ENCODE measurements at regions not wholly inside any gene's neighbourhood (a gene's known extent, or its start where the extent isn't known, plus 50 kb on each side); places are given as distances from the start of the nearest gene placed in this dataset.

GRCh38 chrX:85444613-85445012 is 65.1 kb upstream of the POF1B start:
- Histone ChIP-seq H3K79me2 (ENCODE audit: insufficient read depth, low read length) (no peaks in the 10 kb centered on the region), H3K27me3 (ENCODE audit: control insufficient read depth in 2 of 2, insufficient read depth in 2 of 2, low read length in 2 of 2) (no peaks in the 10 kb centered on the region), H3K36me3 (replicated peaks in 1 of 2; ENCODE audit: control insufficient read depth in 1 of 2, insufficient read depth in 2 of 2, low read length in 2 of 2) (no peaks in the 10 kb centered on the region), H2AFZ (ENCODE audit: insufficient read depth, low read depth, low read length, poor library complexity, severe bottlenecking) (no peak overlapping the region), H3K27ac (ENCODE audit: low read depth in 1 of 2, low read length in 2 of 2) (no peak overlapping the region), H3K9ac (ENCODE audit: insufficient read depth, low read length, poor library complexity, severe bottlenecking) (no peak overlapping the region), H3K4me2 (replicated peaks; ENCODE audit: extremely low read depth, low read length, poor library complexity, severe bottlenecking) (no peak overlapping the region), H3K9me3 (replicated peaks in 1 of 2; ENCODE audit: control insufficient read depth in 1 of 2, insufficient read depth in 1 of 2, low read length in 2 of 2) (peaks cover 17 to 21% of the 10 kb centered on the region in 2 donors), H4K20me1 (ENCODE audit: insufficient read depth, low read length) (no peaks in the 10 kb centered on the region), H3K4me1 (ENCODE audit: control insufficient read depth in 1 of 2, insufficient read depth in 2 of 2, low read length in 2 of 2) (no peaks in the 10 kb centered on the region), H3K4me3 (replicated peaks in 1 of 3; ENCODE audit: low read depth in 2 of 3, low read length in 3 of 3) (no peak overlapping the region)
- no peaks in the 10 kb centered on the region for H3K4me1 Mint-ChIP-seq
- H3K9me3 Mint-ChIP-seq, result peaks cover 0 to 25% (median 6%) of the 10 kb centered on the region in 7 donors
- H3K36me3 Mint-ChIP-seq, result no peaks in the 10 kb centered on the region
- no peak for DNase-seq
- TF ChIP-seq CTCF (IDR thresholded peaks at IDR 0.05), result no peak
- no CpG with 5 or more reads among the region's 2 CpGs for WGBS (ENCODE audit: insufficient coverage)
- no peak overlapping the region for H3K27ac Mint-ChIP-seq
- H3K4me3 Mint-ChIP-seq, result no peak overlapping the region
- intact Hi-C loops (cut with micrococcal nuclease), result no loop called here
- H3K27me3 Mint-ChIP-seq (ENCODE audit: low read depth in 3 of 3), result peaks cover 0 to 2% (median 0%) of the 10 kb centered on the region in 3 donors
